ENCODE measurements at regions not wholly inside any gene's neighbourhood (a gene's known extent, or its start where the extent isn't known, plus 50 kb on each side); places are given as distances from the start of the nearest gene placed in this dataset.

DNA sequence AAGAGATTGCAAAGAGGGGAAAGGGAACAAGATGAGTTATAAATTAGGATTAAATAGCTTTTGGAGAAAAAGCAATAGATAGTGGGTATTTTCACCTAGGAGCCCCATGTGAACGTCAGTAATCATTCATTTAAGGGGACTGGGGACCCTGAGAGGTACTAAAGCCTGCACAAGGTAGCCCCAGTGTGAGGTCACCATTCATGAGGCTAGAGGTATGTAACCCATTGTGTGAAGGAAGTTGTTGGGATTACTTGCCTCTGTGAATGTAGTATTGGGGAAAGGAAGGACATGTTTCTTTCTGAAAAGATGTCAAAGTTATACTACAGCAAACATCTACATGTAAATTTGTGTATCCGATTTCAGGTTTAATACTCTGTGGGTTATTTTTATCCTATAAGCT is 276.8 kb downstream of the TBX15 start:
- Histone ChIP-seq H3K4me3 (ENCODE audit: low read depth in 2 of 2, low read length in 1 of 2) (no peak overlapping the region), H3K9me3 (no peaks in the 10 kb centered on the region), H3K4me2 (no peak overlapping the region), H3K4me1 (ENCODE audit: control insufficient read depth in 1 of 2, insufficient read depth in 2 of 2, low read depth in 1 of 2, low read length in 1 of 2) (no peaks in the 10 kb centered on the region), H3K79me2 (ENCODE audit: insufficient read depth) (no peaks in the 10 kb centered on the region), H3K27me3 (ENCODE audit: insufficient read depth) (no peaks in the 10 kb centered on the region), H3K27ac (ENCODE audit: low read depth in 2 of 2, low read length in 1 of 2) (no peak overlapping the region), H2AFZ (ENCODE audit: low read depth) (no peak overlapping the region), H3K9ac (no peak overlapping the region), H3K9me2 (no peaks in the 10 kb centered on the region), H4K20me1 (ENCODE audit: insufficient read depth) (no peaks in the 10 kb centered on the region), H3F3A (replicated peaks; ENCODE audit: insufficient read depth) (no peaks in the 10 kb centered on the region), H3K36me3 (replicated peaks in 1 of 2; ENCODE audit: control insufficient read depth in 1 of 2, insufficient read depth in 2 of 2, low read length in 1 of 2) (no peaks in the 10 kb centered on the region)
- CTCF ChIA-PET, result no interaction called here
- TF ChIP-seq RCOR1 (IDR thresholded peaks at IDR 0.05; ENCODE audit: low read length) (no peak), SMC3 (IDR thresholded peaks at IDR 0.05; ENCODE audit: low read depth, low read length) (no peak), GABPA (IDR thresholded peaks at IDR 0.05; ENCODE audit: low read depth) (no peak)
- DNase-seq, result no peak
- POLR2A ChIA-PET, result no interaction called here
- 2% methylated on average over 2 of the region's 2 CpGs for WGBS (ENCODE audit: low lambda C conversion rate)

DNA sequence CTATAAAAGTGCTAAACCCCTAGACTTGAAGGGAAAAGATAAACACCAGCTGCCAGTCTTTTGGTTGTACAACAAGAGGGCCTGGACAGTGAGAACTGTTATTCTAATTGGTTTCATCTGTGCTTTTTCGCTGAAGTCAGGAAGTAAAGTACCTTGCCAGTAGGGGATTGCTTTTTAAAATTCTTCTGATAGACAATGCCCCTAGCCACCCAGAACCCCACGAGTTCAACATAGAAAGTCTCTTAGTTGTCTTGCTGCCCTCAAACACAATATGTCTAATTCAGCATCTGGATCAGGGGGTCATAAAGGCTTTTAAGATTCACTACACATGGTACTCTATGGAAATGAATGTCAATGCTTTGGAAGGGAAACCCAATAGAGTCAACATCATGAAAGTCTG is 289.2 kb downstream of the TBX15 start:
- no peaks in the 10 kb centered on the region for H3K9me3 ChIP-seq
- TF ChIP-seq, protein P1, sequence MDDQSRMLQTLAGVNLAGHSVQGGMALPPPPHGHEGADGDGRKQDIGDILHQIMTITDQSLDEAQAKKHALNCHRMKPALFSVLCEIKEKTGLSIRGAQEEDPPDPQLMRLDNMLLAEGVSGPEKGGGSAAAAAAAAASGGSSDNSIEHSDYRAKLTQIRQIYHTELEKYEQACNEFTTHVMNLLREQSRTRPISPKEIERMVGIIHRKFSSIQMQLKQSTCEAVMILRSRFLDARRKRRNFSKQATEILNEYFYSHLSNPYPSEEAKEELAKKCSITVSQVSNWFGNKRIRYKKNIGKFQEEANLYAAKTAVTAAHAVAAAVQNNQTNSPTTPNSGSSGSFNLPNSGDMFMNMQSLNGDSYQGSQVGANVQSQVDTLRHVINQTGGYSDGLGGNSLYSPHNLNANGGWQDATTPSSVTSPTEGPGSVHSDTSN (IDR thresholded peaks at IDR 0.05), result no peak
- TF ChIP-seq, protein P2, sequence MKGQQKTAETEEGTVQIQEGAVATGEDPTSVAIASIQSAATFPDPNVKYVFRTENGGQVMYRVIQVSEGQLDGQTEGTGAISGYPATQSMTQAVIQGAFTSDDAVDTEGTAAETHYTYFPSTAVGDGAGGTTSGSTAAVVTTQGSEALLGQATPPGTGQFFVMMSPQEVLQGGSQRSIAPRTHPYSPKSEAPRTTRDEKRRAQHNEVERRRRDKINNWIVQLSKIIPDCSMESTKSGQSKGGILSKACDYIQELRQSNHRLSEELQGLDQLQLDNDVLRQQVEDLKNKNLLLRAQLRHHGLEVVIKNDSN (IDR thresholded peaks at IDR 0.05; ENCODE audit: borderline replicate concordance, low read depth), result no peak
- no peak for TF ChIP-seq RCOR1 (IDR thresholded peaks at IDR 0.05; ENCODE audit: low read length)
- TF ChIP-seq SIN3A (IDR thresholded peaks at IDR 0.05; ENCODE audit: borderline replicate concordance, low read depth, low read length), result no peak
- TF ChIP-seq YY1 (IDR thresholded peaks at IDR 0.05; ENCODE audit: low read depth), result no peak
- TF ChIP-seq MXI1 (IDR thresholded peaks at IDR 0.05; ENCODE audit: low read depth, low read length), result no peak
- TF ChIP-seq, protein P3, sequence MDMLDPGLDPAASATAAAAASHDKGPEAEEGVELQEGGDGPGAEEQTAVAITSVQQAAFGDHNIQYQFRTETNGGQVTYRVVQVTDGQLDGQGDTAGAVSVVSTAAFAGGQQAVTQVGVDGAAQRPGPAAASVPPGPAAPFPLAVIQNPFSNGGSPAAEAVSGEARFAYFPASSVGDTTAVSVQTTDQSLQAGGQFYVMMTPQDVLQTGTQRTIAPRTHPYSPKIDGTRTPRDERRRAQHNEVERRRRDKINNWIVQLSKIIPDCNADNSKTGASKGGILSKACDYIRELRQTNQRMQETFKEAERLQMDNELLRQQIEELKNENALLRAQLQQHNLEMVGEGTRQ (IDR thresholded peaks at IDR 0.05; ENCODE audit: borderline replicate concordance, low read depth, low read length), result no peak
- no peak for TF ChIP-seq POLR2AphosphoS5 (IDR thresholded peaks at IDR 0.05; ENCODE audit: low read depth, low read length)
- DNase-seq, result no peak
- H3K9ac ChIP-seq, result no peak overlapping the region
- H3K79me2 ChIP-seq (ENCODE audit: insufficient read depth), result no peaks in the 10 kb centered on the region
- H3F3A ChIP-seq (replicated peaks; ENCODE audit: insufficient read depth), result no peaks in the 10 kb centered on the region
- H3K4me1 ChIP-seq (ENCODE audit: control insufficient read depth in 1 of 2, insufficient read depth in 2 of 2, low read depth in 1 of 2, low read length in 1 of 2), result no peaks in the 10 kb centered on the region
- CTCF ChIA-PET, result no interaction called here
- POLR2A ChIA-PET, result no interaction called here
- H3K4me3 ChIP-seq (ENCODE audit: low read depth in 2 of 2, low read length in 1 of 2), result no peak overlapping the region
- H3K27me3 ChIP-seq (ENCODE audit: insufficient read depth), result no peaks in the 10 kb centered on the region
- H2AFZ ChIP-seq (ENCODE audit: low read depth), result no peak overlapping the region
- no peak overlapping the region for H3K4me2 ChIP-seq
- no peaks in the 10 kb centered on the region for H4K20me1 ChIP-seq (ENCODE audit: insufficient read depth)
- H3K9me2 ChIP-seq, result no peaks in the 10 kb centered on the region
- WGBS (ENCODE audit: low lambda C conversion rate), result 0% methylated on average over 2 of the region's 2 CpGs
- no peaks in the 10 kb centered on the region for H3K36me3 ChIP-seq (replicated peaks in 1 of 2; ENCODE audit: control insufficient read depth in 1 of 2, insufficient read depth in 2 of 2, low read length in 1 of 2)
- H3K27ac ChIP-seq (ENCODE audit: low read depth in 2 of 2, low read length in 1 of 2), result no peak overlapping the region

All from SK-N-SH (cell line).